ENCODE measurements at regions not wholly inside any gene's neighbourhood (a gene's known extent, or its start where the extent isn't known, plus 50 kb on each side); places are given as distances from the start of the nearest gene placed in this dataset.

DNA sequence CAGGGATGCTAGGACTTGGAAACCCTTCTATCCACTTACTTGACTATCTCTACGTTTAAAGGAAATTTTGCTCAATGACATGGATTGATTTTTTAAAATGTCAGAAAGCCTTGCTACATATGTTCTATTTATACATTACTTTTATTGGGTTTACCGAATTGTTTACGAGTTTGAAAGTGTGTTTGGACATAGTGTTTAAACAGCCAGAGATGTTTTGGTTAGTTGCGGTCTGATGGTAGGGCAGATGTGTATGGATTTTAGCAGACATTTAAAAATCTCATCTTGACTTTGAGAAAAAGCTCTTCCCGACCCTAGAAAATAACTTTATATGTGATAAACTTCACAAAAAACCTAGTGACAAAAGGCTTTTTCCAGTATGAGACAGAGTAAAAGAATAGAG, 513.7 kb downstream of the PLA2G4A start (continued):
- TF ChIP-seq, protein P1, sequence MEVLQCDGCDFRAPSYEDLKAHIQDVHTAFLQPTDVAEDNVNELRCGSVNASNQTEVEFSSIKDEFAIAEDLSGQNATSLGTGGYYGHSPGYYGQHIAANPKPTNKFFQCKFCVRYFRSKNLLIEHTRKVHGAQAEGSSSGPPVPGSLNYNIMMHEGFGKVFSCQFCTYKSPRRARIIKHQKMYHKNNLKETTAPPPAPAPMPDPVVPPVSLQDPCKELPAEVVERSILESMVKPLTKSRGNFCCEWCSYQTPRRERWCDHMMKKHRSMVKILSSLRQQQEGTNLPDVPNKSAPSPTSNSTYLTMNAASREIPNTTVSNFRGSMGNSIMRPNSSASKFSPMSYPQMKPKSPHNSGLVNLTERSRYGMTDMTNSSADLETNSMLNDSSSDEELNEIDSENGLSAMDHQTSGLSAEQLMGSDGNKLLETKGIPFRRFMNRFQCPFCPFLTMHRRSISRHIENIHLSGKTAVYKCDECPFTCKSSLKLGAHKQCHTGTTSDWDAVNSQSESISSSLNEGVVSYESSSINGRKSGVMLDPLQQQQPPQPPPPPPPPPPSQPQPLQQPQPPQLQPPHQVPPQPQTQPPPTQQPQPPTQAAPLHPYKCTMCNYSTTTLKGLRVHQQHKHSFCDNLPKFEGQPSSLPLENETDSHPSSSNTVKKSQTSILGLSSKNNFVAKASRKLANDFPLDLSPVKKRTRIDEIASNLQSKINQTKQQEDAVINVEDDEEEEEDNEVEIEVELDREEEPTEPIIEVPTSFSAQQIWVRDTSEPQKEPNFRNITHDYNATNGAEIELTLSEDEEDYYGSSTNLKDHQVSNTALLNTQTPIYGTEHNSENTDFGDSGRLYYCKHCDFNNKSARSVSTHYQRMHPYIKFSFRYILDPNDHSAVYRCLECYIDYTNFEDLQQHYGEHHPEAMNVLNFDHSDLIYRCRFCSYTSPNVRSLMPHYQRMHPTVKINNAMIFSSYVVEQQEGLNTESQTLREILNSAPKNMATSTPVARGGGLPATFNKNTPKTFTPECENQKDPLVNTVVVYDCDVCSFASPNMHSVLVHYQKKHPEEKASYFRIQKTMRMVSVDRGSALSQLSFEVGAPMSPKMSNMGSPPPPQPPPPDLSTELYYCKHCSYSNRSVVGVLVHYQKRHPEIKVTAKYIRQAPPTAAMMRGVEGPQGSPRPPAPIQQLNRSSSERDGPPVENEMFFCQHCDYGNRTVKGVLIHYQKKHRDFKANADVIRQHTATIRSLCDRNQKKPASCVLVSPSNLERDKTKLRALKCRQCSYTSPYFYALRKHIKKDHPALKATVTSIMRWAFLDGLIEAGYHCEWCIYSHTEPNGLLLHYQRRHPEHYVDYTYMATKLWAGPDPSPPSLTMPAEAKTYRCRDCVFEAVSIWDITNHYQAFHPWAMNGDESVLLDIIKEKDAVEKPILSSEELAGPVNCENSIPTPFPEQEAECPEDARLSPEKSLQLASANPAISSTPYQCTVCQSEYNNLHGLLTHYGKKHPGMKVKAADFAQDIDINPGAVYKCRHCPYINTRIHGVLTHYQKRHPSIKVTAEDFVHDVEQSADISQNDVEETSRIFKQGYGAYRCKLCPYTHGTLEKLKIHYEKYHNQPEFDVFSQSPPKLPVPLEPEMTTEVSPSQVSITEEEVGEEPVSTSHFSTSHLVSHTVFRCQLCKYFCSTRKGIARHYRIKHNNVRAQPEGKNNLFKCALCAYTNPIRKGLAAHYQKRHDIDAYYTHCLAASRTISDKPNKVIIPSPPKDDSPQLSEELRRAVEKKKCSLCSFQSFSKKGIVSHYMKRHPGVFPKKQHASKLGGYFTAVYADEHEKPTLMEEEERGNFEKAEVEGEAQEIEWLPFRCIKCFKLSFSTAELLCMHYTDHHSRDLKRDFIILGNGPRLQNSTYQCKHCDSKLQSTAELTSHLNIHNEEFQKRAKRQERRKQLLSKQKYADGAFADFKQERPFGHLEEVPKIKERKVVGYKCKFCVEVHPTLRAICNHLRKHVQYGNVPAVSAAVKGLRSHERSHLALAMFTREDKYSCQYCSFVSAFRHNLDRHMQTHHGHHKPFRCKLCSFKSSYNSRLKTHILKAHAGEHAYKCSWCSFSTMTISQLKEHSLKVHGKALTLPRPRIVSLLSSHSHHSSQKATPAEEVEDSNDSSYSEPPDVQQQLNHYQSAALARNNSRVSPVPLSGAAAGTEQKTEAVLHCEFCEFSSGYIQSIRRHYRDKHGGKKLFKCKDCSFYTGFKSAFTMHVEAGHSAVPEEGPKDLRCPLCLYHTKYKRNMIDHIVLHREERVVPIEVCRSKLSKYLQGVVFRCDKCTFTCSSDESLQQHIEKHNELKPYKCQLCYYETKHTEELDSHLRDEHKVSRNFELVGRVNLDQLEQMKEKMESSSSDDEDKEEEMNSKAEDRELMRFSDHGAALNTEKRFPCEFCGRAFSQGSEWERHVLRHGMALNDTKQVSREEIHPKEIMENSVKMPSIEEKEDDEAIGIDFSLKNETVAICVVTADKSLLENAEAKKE (CRISPR knock-in tag; IDR thresholded peaks at IDR 0.05) = no peak
- TF ChIP-seq STAT1 (IDR thresholded peaks at IDR 0.05; ENCODE audit: unreplicated experiment) = no peak
- TF ChIP-seq, protein P2, sequence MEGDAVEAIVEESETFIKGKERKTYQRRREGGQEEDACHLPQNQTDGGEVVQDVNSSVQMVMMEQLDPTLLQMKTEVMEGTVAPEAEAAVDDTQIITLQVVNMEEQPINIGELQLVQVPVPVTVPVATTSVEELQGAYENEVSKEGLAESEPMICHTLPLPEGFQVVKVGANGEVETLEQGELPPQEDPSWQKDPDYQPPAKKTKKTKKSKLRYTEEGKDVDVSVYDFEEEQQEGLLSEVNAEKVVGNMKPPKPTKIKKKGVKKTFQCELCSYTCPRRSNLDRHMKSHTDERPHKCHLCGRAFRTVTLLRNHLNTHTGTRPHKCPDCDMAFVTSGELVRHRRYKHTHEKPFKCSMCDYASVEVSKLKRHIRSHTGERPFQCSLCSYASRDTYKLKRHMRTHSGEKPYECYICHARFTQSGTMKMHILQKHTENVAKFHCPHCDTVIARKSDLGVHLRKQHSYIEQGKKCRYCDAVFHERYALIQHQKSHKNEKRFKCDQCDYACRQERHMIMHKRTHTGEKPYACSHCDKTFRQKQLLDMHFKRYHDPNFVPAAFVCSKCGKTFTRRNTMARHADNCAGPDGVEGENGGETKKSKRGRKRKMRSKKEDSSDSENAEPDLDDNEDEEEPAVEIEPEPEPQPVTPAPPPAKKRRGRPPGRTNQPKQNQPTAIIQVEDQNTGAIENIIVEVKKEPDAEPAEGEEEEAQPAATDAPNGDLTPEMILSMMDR (conservative IDR thresholded peaks at IDR 0.05; ENCODE audit: low read depth in 2 of 2) = no peak
- TF ChIP-seq, protein P3, sequence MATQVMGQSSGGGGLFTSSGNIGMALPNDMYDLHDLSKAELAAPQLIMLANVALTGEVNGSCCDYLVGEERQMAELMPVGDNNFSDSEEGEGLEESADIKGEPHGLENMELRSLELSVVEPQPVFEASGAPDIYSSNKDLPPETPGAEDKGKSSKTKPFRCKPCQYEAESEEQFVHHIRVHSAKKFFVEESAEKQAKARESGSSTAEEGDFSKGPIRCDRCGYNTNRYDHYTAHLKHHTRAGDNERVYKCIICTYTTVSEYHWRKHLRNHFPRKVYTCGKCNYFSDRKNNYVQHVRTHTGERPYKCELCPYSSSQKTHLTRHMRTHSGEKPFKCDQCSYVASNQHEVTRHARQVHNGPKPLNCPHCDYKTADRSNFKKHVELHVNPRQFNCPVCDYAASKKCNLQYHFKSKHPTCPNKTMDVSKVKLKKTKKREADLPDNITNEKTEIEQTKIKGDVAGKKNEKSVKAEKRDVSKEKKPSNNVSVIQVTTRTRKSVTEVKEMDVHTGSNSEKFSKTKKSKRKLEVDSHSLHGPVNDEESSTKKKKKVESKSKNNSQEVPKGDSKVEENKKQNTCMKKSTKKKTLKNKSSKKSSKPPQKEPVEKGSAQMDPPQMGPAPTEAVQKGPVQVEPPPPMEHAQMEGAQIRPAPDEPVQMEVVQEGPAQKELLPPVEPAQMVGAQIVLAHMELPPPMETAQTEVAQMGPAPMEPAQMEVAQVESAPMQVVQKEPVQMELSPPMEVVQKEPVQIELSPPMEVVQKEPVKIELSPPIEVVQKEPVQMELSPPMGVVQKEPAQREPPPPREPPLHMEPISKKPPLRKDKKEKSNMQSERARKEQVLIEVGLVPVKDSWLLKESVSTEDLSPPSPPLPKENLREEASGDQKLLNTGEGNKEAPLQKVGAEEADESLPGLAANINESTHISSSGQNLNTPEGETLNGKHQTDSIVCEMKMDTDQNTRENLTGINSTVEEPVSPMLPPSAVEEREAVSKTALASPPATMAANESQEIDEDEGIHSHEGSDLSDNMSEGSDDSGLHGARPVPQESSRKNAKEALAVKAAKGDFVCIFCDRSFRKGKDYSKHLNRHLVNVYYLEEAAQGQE (IDR thresholded peaks at IDR 0.05; ENCODE audit: unreplicated experiment) = no peak

Measured in GM23338 (cell line).